ENCODE measurements at regions not wholly inside any gene's neighbourhood (a gene's known extent, or its start where the extent isn't known, plus 50 kb on each side); places are given as distances from the start of the nearest gene placed in this dataset.

DNA sequence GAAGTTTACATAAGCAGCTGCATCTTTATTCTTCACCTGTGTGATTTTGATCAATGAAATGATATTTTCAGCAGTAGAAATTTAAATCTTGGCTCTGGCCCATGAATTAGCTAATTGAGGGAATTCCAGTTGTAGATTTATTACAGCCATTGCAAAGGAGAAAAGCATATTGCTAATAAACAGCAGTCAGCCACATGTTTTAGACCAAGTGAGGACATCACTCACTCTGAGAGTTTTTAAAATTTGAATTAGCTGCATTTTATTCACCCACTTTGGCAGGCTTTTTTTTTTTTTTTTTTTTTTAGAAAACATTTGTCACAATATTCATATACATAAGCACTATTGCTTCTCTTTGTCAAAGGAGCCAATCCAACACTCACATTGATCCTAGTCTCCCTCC is 479.4 kb upstream of the VRK2 start:
- in situ Hi-C loops (cut with MboI; ENCODE audit: low sequenced_read_pairs, unreplicated experiment): no loop called here
- DNase-seq (ENCODE audit: low spot score): no peak
- no peak for TF ChIP-seq CTCF (IDR thresholded peaks at IDR 0.05; ENCODE audit: borderline replicate concordance, control extremely low read depth, extremely low read depth, insufficient read depth, missing control alignments)

- TF ChIP-seq CTCF (IDR thresholded peaks at IDR 0.05; ENCODE audit: borderline replicate concordance, control extremely low read depth, extremely low read depth, insufficient read depth, missing control alignments): no peak
- no peak for DNase-seq (ENCODE audit: low spot score)
- in situ Hi-C loops (cut with MboI; ENCODE audit: low sequenced_read_pairs, unreplicated experiment): no loop called here
These were observed 477.2 kb upstream of the VRK2 start for GRCh38 chr2:57569396-57569795.

DNA sequence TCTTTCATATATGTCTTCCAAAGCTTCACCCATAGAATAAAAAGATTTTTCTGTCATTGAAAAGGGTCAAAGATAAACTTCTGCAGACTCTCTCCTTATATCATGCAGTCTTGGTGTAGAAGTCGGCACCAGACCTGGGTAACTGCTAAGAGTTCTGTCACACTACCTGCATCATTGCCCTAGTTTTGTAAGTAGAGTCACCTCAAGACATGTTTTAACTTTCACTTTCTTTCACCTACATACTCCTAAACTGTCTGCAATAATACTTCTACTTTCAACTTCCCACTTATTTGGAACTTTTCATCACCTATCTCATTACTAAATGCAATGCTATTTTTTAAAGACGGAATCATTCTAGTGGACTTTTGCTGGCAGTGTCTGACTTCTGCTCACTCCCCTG is 475.6 kb upstream of the VRK2 start:
- DNase-seq (ENCODE audit: low spot score): no peak
- TF ChIP-seq CTCF (IDR thresholded peaks at IDR 0.05; ENCODE audit: borderline replicate concordance, control extremely low read depth, extremely low read depth, insufficient read depth, missing control alignments): no peak
- in situ Hi-C loops (cut with MboI; ENCODE audit: low sequenced_read_pairs, unreplicated experiment): no loop called here

DNA sequence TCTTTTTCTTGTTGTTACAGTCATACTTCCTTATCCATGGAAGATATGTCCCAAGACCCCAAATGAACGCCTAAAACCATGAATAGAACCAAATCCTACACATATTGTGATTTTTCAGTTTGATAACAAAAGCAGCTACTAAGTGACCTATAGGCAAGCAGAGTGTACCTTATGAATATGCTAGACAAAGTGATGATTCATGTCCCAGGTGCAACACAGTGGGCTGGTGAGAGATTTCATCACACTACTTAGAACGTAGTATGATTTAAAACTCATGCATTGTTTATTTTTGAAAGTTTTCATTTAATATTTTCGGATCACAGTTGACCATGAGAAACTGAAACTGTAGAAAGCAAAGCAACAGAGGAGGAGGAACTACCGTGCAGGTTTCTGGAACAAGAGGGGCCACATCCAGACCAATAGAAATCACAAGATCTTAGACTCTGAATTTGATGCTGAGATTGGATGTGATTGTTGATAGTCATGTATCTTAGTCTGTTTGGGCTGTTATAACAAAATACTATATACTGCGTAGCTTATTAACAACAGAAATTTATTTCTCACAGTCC is 470.8 kb upstream of the VRK2 start:
- in situ Hi-C loops (cut with MboI; ENCODE audit: low sequenced_read_pairs, unreplicated experiment): no loop called here
- DNase-seq (ENCODE audit: low spot score): no peak
- no peak for TF ChIP-seq CTCF (IDR thresholded peaks at IDR 0.05; ENCODE audit: borderline replicate concordance, control extremely low read depth, extremely low read depth, insufficient read depth, missing control alignments)

DNA sequence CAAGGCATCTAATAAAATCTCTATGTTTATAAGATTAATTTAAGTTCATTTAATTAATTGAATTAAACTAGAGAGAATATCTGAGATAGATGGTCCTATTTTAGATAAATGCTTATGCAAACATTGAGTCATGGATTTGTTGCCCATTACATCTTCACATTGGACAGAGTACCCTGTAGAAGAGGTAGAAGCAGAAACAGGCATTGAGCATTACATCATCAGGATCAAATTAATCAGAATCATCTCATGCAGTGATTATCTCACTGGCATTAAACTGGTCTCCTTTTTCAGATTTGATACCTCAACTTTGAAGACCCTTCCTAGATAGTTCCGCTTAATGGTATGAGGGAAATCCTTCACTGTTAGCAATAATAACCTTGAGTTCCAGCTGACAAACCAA is 469.6 kb upstream of the VRK2 start:
- no peak for TF ChIP-seq CTCF (IDR thresholded peaks at IDR 0.05; ENCODE audit: borderline replicate concordance, control extremely low read depth, extremely low read depth, insufficient read depth, missing control alignments)
- in situ Hi-C loops (cut with MboI; ENCODE audit: low sequenced_read_pairs, unreplicated experiment): no loop called here
- no peak for DNase-seq (ENCODE audit: low spot score)

GRCh38 chr2:57597940-57598339 is 448.7 kb upstream of the VRK2 start:
- in situ Hi-C loops (cut with MboI; ENCODE audit: low sequenced_read_pairs, unreplicated experiment): no loop called here
- no peak for TF ChIP-seq CTCF (IDR thresholded peaks at IDR 0.05; ENCODE audit: borderline replicate concordance, control extremely low read depth, extremely low read depth, insufficient read depth, missing control alignments)
- DNase-seq (ENCODE audit: low spot score): no peak

DNA sequence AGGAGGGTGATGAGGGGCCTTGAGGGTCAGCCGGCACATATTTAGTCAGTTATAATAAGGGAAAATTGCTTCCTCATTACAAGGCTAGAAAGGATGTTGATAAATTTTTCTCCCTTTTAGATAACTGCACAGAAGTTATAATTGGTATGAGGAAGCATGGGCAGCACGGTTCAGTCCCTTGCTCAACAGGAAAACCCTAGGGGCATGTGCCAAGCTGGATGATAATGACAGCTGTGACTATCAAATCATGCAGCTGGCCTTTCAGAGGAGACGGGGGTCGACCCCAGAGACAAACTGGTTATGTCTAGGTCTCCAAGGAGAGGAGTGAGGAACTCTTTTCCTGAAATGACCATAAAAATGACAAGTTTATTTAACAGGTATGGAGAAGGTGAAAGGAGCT is 448.1 kb upstream of the VRK2 start:
- in situ Hi-C loops (cut with MboI; ENCODE audit: low sequenced_read_pairs, unreplicated experiment): no loop called here
- no peak for TF ChIP-seq CTCF (IDR thresholded peaks at IDR 0.05; ENCODE audit: borderline replicate concordance, control extremely low read depth, extremely low read depth, insufficient read depth, missing control alignments)
- no peak for DNase-seq (ENCODE audit: low spot score)

All from GM13976 (cell line).